GM12878 (cell line): ENCODE measurements at regions not wholly inside any gene's neighbourhood (a gene's known extent, or its start where the extent isn't known, plus 50 kb on each side); places are given as distances from the start of the nearest gene placed in this dataset.
"Not testable (repeated sequence)": the region's sequence is repeated elsewhere in the genome, so short reads cannot be mapped to it uniquely, and the experiment has no call there.

Source experiments
- ATAC-seq: fragments of 200-7000 bp; cut with Tn5 transposase; 3 replicates; pipeline ENCODE4 v1.9.1; 2020; ENCODE audit warnings: mild to moderate bottlenecking, moderate library complexity
- BruUV-seq: library from RNA; stranded (reverse); fragments of 400-500 nt; replicated peaks from 2 replicates; lab custom pipeline; 2021; lab: Mats Ljungman, UMichigan
- CTCF ChIA-PET: fragments of 300-600 bp; sonication (Branson Sonifier 250); formaldehyde crosslinking; extraction: SDS; loops from one replicate; lab custom pipeline; 2021; ENCODE audit warnings: inconsistent platforms; lab: Yijun Ruan, JAX
- POLR2A ChIA-PET: fragments of 350-600 bp; formaldehyde crosslinking; extraction: SDS; loops from one replicate; lab custom pipeline; 2021; ENCODE audit warnings: inconsistent platforms; lab: Charles Lee
- RAD21 ChIA-PET: fragments of 300-600 bp; sonication (Branson Sonifier 250); formaldehyde crosslinking; loops from one replicate; lab custom pipeline; 2023; ENCODE audit warnings: antibody characterized with exemption; ENCODE audit not compliant: unreplicated experiment; lab: Charles Lee
- SMC1A ChIA-PET: fragments of 300-600 bp; sonication (Branson Sonifier 250); formaldehyde crosslinking; loops from one replicate; lab custom pipeline; 2023; ENCODE audit not compliant: unreplicated experiment, uncharacterized antibody; lab: Charles Lee
- DNase-seq: peaks from one replicate; pipeline ENCODE4 v3.0.0-alpha.2; 2011; ENCODE audit warnings: low read depth, low spot score
- FAIRE-seq: peaks from 3 replicates; lab custom pipeline; 2011; peaks lifted over from hg19 to GRCh38; lab: Jason Lieb, UNC
- H2AFZ ChIP-seq: 2 replicates; pipeline ENCODE4 v1.6.0; 2011; ENCODE audit warnings: low read depth, low read length, control low read depth; ENCODE audit not compliant: control insufficient read depth
- H3K27ac ChIP-seq: 2 replicates; pipeline ENCODE4 v1.5.1; 2011; ENCODE audit warnings: control low read depth; ENCODE audit not compliant: control insufficient read depth, insufficient read depth
- H3K27me3 ChIP-seq, 2 experiments: replicated peaks in 1 of 2; 2 replicates each; pipeline versions ENCODE4 v1.6.0 to v1.6.1; 2011; ENCODE audit warnings: low read length in 1 of 2; ENCODE audit not compliant: control insufficient read depth in 2 of 2, insufficient read depth in 2 of 2
- H3K36me3 ChIP-seq, 2 experiments: 2 replicates each; pipeline ENCODE4 v1.5.1; 2011; ENCODE audit warnings: low read length in 1 of 2; ENCODE audit not compliant: control insufficient read depth in 2 of 2, insufficient read depth in 2 of 2
- H3K4me1 ChIP-seq: 2 replicates; pipeline ENCODE4 v1.6.1; 2011; ENCODE audit warnings: mild to moderate bottlenecking, low read length, moderate library complexity, mixed read lengths; ENCODE audit not compliant: control insufficient read depth, insufficient read depth
- H3K4me2 ChIP-seq: 2 replicates; pipeline ENCODE4 v1.6.0; 2011; ENCODE audit warnings: control low read depth; ENCODE audit not compliant: control insufficient read depth, insufficient read depth
- H3K4me3 ChIP-seq: fragments of 200-600 bp; sonication (generic); 2 replicates; pipeline ENCODE4 v1.5.1; 2016
- H3K79me2 ChIP-seq: 2 replicates; pipeline ENCODE4 v1.6.0; 2011; ENCODE audit warnings: low read length; ENCODE audit not compliant: control insufficient read depth, insufficient read depth
- H3K9ac ChIP-seq: 2 replicates; pipeline ENCODE4 v1.8.0; 2011; ENCODE audit warnings: low read length, control low read depth, mixed read lengths; ENCODE audit not compliant: control insufficient read depth, insufficient read depth
- H3K9me3 ChIP-seq: replicated peaks from 3 replicates; pipeline ENCODE4 v1.5.1; 2011; ENCODE audit warnings: mild to moderate bottlenecking, low read length; ENCODE audit not compliant: control insufficient read depth, insufficient read depth
- H4K20me1 ChIP-seq: 2 replicates; pipeline ENCODE4 v1.6.0; 2011; ENCODE audit not compliant: control insufficient read depth, insufficient read depth
- WGBS: methylation state at CpG from one replicate; pipeline ENCODE4 v1.1.6; 2016; ENCODE audit warnings: low lambda C conversion rate; ENCODE audit not compliant: insufficient replicate concordance, insufficient coverage; ENCODE audit errors: missing lambda C conversion rate; 5-methylcytosine and 5-hydroxymethylcytosine counted together
- in situ Hi-C: fragments of 300-500 bp; cut with MboI; formaldehyde crosslinking; loops from 9 replicates; pipeline ENCODE4 v1.14.3; 2018; ENCODE audit warnings: mixed read lengths
- intact Hi-C: fragments of 100-400 bp; cut with micrococcal nuclease; formaldehyde crosslinking; loops from one replicate; pipeline ENCODE4 v1.14.2; 2022; ENCODE audit not compliant: unreplicated experiment

DNA sequence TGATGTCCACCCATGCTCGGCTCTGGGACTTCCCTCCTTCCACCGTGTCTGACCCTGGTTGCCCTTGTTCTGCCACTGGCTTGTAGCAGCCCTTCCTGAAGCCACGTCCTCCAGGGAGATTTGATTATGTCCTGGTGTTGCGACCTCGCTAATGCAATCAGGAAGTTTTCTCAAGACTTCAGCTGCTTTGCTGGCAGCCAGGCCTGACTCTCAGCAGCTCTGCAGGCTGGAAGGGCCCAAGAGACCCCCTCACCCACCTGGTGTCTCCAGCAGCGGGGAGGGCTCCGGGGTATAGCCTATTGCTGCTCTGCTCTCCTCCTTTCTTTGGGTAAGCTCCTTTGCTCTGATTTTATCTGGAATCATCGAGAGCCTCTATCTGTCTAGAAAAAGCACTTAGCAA is 2882.8 kb downstream of the RPIA start:
- H3K9ac ChIP-seq, H3K36me3 ChIP-seq, H3K4me1 ChIP-seq, H2AFZ ChIP-seq, BruUV-seq, DNase-seq, H3K79me2 ChIP-seq, H3K9me3 ChIP-seq, CTCF ChIA-PET, FAIRE-seq, H3K27me3 ChIP-seq, H4K20me1 ChIP-seq, ATAC-seq, POLR2A ChIA-PET, intact Hi-C loops, H3K27ac ChIP-seq, RAD21 ChIA-PET, in situ Hi-C loops, SMC1A ChIA-PET, H3K4me2 ChIP-seq, H3K4me3 ChIP-seq: not testable (repeated sequence)
- 13% methylated on average over 6 of the region's 8 CpGs for WGBS

DNA sequence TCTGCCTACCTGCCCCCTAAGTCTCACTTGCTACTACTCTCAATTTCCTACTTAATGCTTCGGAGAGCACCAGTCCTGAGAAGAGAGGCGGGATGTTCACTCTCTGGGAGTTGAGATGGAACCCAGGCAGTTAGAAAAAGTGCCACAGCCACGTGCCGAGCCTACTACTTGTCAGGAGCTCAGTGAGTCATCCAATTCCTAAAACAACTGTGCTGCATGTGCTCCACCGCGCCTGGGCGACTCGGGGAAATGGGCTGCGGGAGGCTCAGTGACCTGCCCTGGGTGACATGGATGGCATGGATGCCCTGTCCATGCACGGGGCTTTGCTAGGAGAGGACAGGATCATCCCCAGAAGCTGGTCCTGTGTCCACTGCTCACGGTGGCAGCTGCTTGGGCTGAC is 2884.2 kb downstream of the RPIA start:
- RAD21 ChIA-PET, H3K79me2 ChIP-seq, H2AFZ ChIP-seq, H3K4me3 ChIP-seq, CTCF ChIA-PET, H3K9me3 ChIP-seq, ATAC-seq, intact Hi-C loops, H3K4me2 ChIP-seq, H4K20me1 ChIP-seq, BruUV-seq, H3K27me3 ChIP-seq, POLR2A ChIA-PET, DNase-seq, H3K9ac ChIP-seq, H3K27ac ChIP-seq, SMC1A ChIA-PET, H3K36me3 ChIP-seq, FAIRE-seq, in situ Hi-C loops, H3K4me1 ChIP-seq: not testable (repeated sequence)
- 22% methylated on average over 11 of the region's 11 CpGs for WGBS

DNA sequence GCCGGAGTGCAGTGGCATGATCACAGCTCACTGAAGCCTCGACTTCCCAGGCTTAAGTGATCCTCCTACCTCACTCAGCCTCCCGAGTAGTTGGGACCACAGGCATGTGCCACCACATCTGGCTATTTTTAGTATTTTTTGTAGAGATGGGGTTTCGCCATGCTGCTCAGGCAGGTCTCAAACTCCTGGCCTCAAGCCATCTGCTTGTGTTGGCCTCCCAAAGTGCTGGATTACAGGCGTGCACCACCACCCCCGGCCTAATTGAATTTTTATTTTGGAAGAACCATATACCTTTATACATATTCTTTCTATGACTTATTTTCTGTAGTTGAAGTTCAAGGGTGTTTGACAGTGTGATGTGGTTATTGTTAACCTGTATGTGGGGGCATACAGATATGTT is 2885.9 kb downstream of the RPIA start:
- in situ Hi-C loops, H3K9ac ChIP-seq, H2AFZ ChIP-seq, H4K20me1 ChIP-seq, H3K27me3 ChIP-seq, H3K79me2 ChIP-seq, CTCF ChIA-PET, SMC1A ChIA-PET, BruUV-seq, H3K4me2 ChIP-seq, H3K4me3 ChIP-seq, RAD21 ChIA-PET, H3K4me1 ChIP-seq, POLR2A ChIA-PET, intact Hi-C loops, H3K36me3 ChIP-seq, ATAC-seq, H3K9me3 ChIP-seq, DNase-seq, FAIRE-seq, H3K27ac ChIP-seq: not testable (repeated sequence)
- 16% methylated on average over 5 of the region's 6 CpGs for WGBS

- RAD21 ChIA-PET, intact Hi-C loops, DNase-seq, SMC1A ChIA-PET, H3K9ac ChIP-seq, BruUV-seq, H3K79me2 ChIP-seq, H3K4me3 ChIP-seq, ATAC-seq, H4K20me1 ChIP-seq, H3K27me3 ChIP-seq, CTCF ChIA-PET, H3K36me3 ChIP-seq, H3K4me2 ChIP-seq, H3K9me3 ChIP-seq, FAIRE-seq, H3K27ac ChIP-seq, H3K4me1 ChIP-seq, POLR2A ChIA-PET, in situ Hi-C loops, H2AFZ ChIP-seq: not testable (repeated sequence)
- WGBS, result 8% methylated on average over 3 of the region's 3 CpGs
Observed at GRCh38 chr2:91578678-91579077, 2887.2 kb downstream of the RPIA start.
